Mesendoderm (in vitro differentiated cells): ENCODE measurements at regions not wholly inside any gene's neighbourhood (a gene's known extent, or its start where the extent isn't known, plus 50 kb on each side); places are given as distances from the start of the nearest gene placed in this dataset.

Experiments used
- DNase-seq: peaks from one replicate; pipeline ENCODE4 v3.0.0; 2013
- H2AK5ac ChIP-seq: 2 replicates; pipeline ENCODE4 v1.6.1; 2013; ENCODE audit warnings: low read length, inconsistent platforms
- H2BK120ac ChIP-seq: 2 replicates; pipeline ENCODE4 v1.6.1; 2013; ENCODE audit warnings: low read depth, mild to moderate bottlenecking, low read length, moderate library complexity, mixed read lengths
- H2BK15ac ChIP-seq: replicated peaks from 2 replicates; pipeline ENCODE4 v1.6.1; 2013; ENCODE audit warnings: low read depth, mild to moderate bottlenecking, moderate library complexity
- H2BK5ac ChIP-seq: 2 replicates; pipeline ENCODE4 v1.6.1; 2013; ENCODE audit warnings: low read length, inconsistent platforms
- H3K18ac ChIP-seq: 2 replicates; pipeline ENCODE4 v1.6.1; 2013; ENCODE audit warnings: mild to moderate bottlenecking, low read length, mixed read lengths
- H3K23ac ChIP-seq: one replicate; pipeline ENCODE4 v1.6.1; 2013; ENCODE audit warnings: low read length
- H3K27ac ChIP-seq: 2 replicates; pipeline ENCODE4 v1.5.1; 2013; ENCODE audit warnings: low read depth, mild to moderate bottlenecking, inconsistent platforms, low read length, moderate library complexity
- H3K27me3 ChIP-seq: 2 replicates; pipeline ENCODE4 v1.6.1; 2013; ENCODE audit warnings: low read length, control low read depth, mild to moderate bottlenecking, inconsistent platforms; ENCODE audit not compliant: insufficient read depth, poor library complexity
- H3K36me3 ChIP-seq: 2 replicates; pipeline ENCODE4 v1.6.1; 2013; ENCODE audit warnings: low read length, inconsistent platforms; ENCODE audit not compliant: control insufficient read depth, insufficient read depth
- H3K4ac ChIP-seq: one replicate; pipeline ENCODE4 v1.6.1; 2013; ENCODE audit warnings: low read depth, mild to moderate bottlenecking, low read length, moderate library complexity
- H3K4me1 ChIP-seq: 2 replicates; pipeline ENCODE4 v1.6.1; 2013; ENCODE audit warnings: low read depth, low read length, inconsistent platforms; ENCODE audit not compliant: control insufficient read depth
- H3K4me2 ChIP-seq: 2 replicates; pipeline ENCODE4 v1.6.1; 2013; ENCODE audit warnings: low read length
- H3K4me3 ChIP-seq: 2 replicates; pipeline ENCODE4 v1.5.1; 2013; ENCODE audit warnings: mild to moderate bottlenecking, low read length
- H3K56ac ChIP-seq: one replicate; pipeline ENCODE4 v1.6.1; 2013; ENCODE audit warnings: low read length
- H3K79me1 ChIP-seq: 2 replicates; pipeline ENCODE4 v1.6.1; 2013; ENCODE audit warnings: low read length, inconsistent platforms
- H3K79me2 ChIP-seq: 2 replicates; pipeline ENCODE4 v1.6.1; 2013; ENCODE audit warnings: mild to moderate bottlenecking, low read length; ENCODE audit not compliant: control insufficient read depth, insufficient read depth
- H3K9ac ChIP-seq: 2 replicates; pipeline ENCODE4 v1.6.1; 2013; ENCODE audit warnings: low read length, inconsistent platforms
- H4K5ac ChIP-seq: one replicate; pipeline ENCODE4 v1.6.1; 2013; ENCODE audit warnings: low read length
- H4K8ac ChIP-seq: one replicate; pipeline ENCODE4 v1.6.1; 2013; ENCODE audit warnings: low read depth, mild to moderate bottlenecking, control low read depth, low read length, moderate library complexity
- WGBS: extraction: QIAGEN DNeasy Blood & Tissue Kit; methylation state at CpG from one replicate; pipeline ENCODE4 v1.1.7; 2013; ENCODE audit warnings: low lambda C conversion rate, missing lambda C conversion rate; ENCODE audit not compliant: insufficient coverage; ENCODE audit errors: extremely low coverage; 5-methylcytosine and 5-hydroxymethylcytosine counted together

- WGBS, result no CpG with 5 or more reads among the region's 3 CpGs
Observed at GRCh38 chr3:110783541-110783940, 288.1 kb upstream of the NECTIN3 start.

GRCh38 chr3:110788794-110789193, 282.8 kb upstream of the NECTIN3 start:
- no peaks in the 10 kb centered on the region for H3K27me3 ChIP-seq
- H3K18ac ChIP-seq, result no peak overlapping the region
- no peak overlapping the region for H3K4me2 ChIP-seq
- no peak overlapping the region for H2AK5ac ChIP-seq
- H3K23ac ChIP-seq, result no peak overlapping the region
- no peak overlapping the region for H4K5ac ChIP-seq
- H2BK120ac ChIP-seq, result no peak overlapping the region
- no peak overlapping the region for H2BK15ac ChIP-seq
- WGBS, result no CpG with 5 or more reads among the region's 1 CpG
- H3K56ac ChIP-seq, result no peak overlapping the region
- H3K36me3 ChIP-seq, result no peaks in the 10 kb centered on the region
- H3K9ac ChIP-seq, result no peak overlapping the region
- no peak overlapping the region for H4K8ac ChIP-seq
- H3K79me1 ChIP-seq, result no peaks in the 10 kb centered on the region
- H3K27ac ChIP-seq, result no peak overlapping the region
- no peaks in the 10 kb centered on the region for H3K4me1 ChIP-seq
- no peaks in the 10 kb centered on the region for H3K79me2 ChIP-seq
- no peak overlapping the region for H3K4ac ChIP-seq
- H3K4me3 ChIP-seq, result no peak overlapping the region
- no peak for DNase-seq
- H2BK5ac ChIP-seq, result no peak overlapping the region

More at GRCh38 chr3:110783541-110783940, 288.1 kb upstream of the NECTIN3 start:
- Histone ChIP-seq H3K56ac (no peak overlapping the region), H2AK5ac (no peak overlapping the region), H3K18ac (no peak overlapping the region), H3K4me3 (no peak overlapping the region), H2BK15ac (no peak overlapping the region), H3K9ac (no peak overlapping the region), H4K5ac (no peak overlapping the region), H4K8ac (no peak overlapping the region), H3K27me3 (no peaks in the 10 kb centered on the region), H2BK120ac (no peak overlapping the region), H3K36me3 (no peaks in the 10 kb centered on the region), H2BK5ac (no peak overlapping the region), H3K4ac (no peak overlapping the region), H3K79me1 (no peaks in the 10 kb centered on the region), H3K79me2 (no peaks in the 10 kb centered on the region), H3K23ac (no peak overlapping the region), H3K4me1 (no peaks in the 10 kb centered on the region), H3K4me2 (no peak overlapping the region), H3K27ac (no peak overlapping the region)
- DNase-seq, result peak; percentile 60

GRCh38 chr3:110789315-110789714, 282.3 kb upstream of the NECTIN3 start:
- Histone ChIP-seq H3K79me2 (no peaks in the 10 kb centered on the region), H3K18ac (no peak overlapping the region), H3K4me2 (no peak overlapping the region), H4K5ac (no peak overlapping the region), H3K4ac (no peak overlapping the region), H2AK5ac (no peak overlapping the region), H3K9ac (no peak overlapping the region), H3K27me3 (no peaks in the 10 kb centered on the region), H3K4me3 (no peak overlapping the region), H3K23ac (no peak overlapping the region), H4K8ac (no peak overlapping the region), H2BK15ac (no peak overlapping the region), H2BK5ac (no peak overlapping the region), H3K27ac (no peak overlapping the region), H3K4me1 (no peaks in the 10 kb centered on the region), H3K36me3 (no peaks in the 10 kb centered on the region), H3K79me1 (no peaks in the 10 kb centered on the region), H2BK120ac (no peak overlapping the region), H3K56ac (no peak overlapping the region)
- no CpG with 5 or more reads among the region's 2 CpGs for WGBS
- no peak for DNase-seq

GRCh38 chr3:110790631-110791030, 281.0 kb upstream of the NECTIN3 start:
- no peak overlapping the region for H2BK120ac ChIP-seq
- H3K4me1 ChIP-seq, result no peaks in the 10 kb centered on the region
- H3K36me3 ChIP-seq, result no peaks in the 10 kb centered on the region
- no peak overlapping the region for H2BK5ac ChIP-seq
- no peaks in the 10 kb centered on the region for H3K27me3 ChIP-seq
- no peak overlapping the region for H3K56ac ChIP-seq
- no peaks in the 10 kb centered on the region for H3K79me2 ChIP-seq
- no peak overlapping the region for H2BK15ac ChIP-seq
- H3K4me3 ChIP-seq, result no peak overlapping the region
- no peak overlapping the region for H3K23ac ChIP-seq
- H3K9ac ChIP-seq, result no peak overlapping the region
- no peak overlapping the region for H3K18ac ChIP-seq
- H2AK5ac ChIP-seq, result no peak overlapping the region
- H3K27ac ChIP-seq, result no peak overlapping the region
- no peak overlapping the region for H3K4me2 ChIP-seq
- H4K5ac ChIP-seq, result no peak overlapping the region
- no peak overlapping the region for H4K8ac ChIP-seq
- no peak for DNase-seq
- no peak overlapping the region for H3K4ac ChIP-seq
- WGBS, result 100% methylated on average over 1 of the region's 2 CpGs
- no peaks in the 10 kb centered on the region for H3K79me1 ChIP-seq

- H4K8ac ChIP-seq, result no peak overlapping the region
- H3K4me2 ChIP-seq, result no peak overlapping the region
- H2BK5ac ChIP-seq, result no peak overlapping the region
- no peak overlapping the region for H2AK5ac ChIP-seq
- H2BK15ac ChIP-seq, result no peak overlapping the region
- no peak overlapping the region for H3K56ac ChIP-seq
- H3K4ac ChIP-seq, result no peak overlapping the region
- no peak overlapping the region for H3K27ac ChIP-seq
- H2BK120ac ChIP-seq, result no peak overlapping the region
- DNase-seq, result no peak
- H3K27me3 ChIP-seq, result no peaks in the 10 kb centered on the region
- H3K4me1 ChIP-seq, result no peaks in the 10 kb centered on the region
- H3K4me3 ChIP-seq, result no peak overlapping the region
- no peak overlapping the region for H3K9ac ChIP-seq
- H3K36me3 ChIP-seq, result no peaks in the 10 kb centered on the region
- no CpG with 5 or more reads among the region's 2 CpGs for WGBS
- no peaks in the 10 kb centered on the region for H3K79me2 ChIP-seq
- no peak overlapping the region for H4K5ac ChIP-seq
- no peak overlapping the region for H3K23ac ChIP-seq
- no peak overlapping the region for H3K18ac ChIP-seq
- H3K79me1 ChIP-seq, result no peaks in the 10 kb centered on the region
Observed at GRCh38 chr3:110791995-110792686, 279.5 kb upstream of the NECTIN3 start.

GRCh38 chr3:110793611-110794010, 278.0 kb upstream of the NECTIN3 start:
- no peak overlapping the region for H3K9ac ChIP-seq
- WGBS, result no CpG with 5 or more reads among the region's 1 CpG
- no peak overlapping the region for H3K4me3 ChIP-seq
- H2BK15ac ChIP-seq, result no peak overlapping the region
- H4K8ac ChIP-seq, result no peak overlapping the region
- H3K56ac ChIP-seq, result no peak overlapping the region
- no peaks in the 10 kb centered on the region for H3K27me3 ChIP-seq
- H2AK5ac ChIP-seq, result no peak overlapping the region
- H3K23ac ChIP-seq, result no peak overlapping the region
- H4K5ac ChIP-seq, result no peak overlapping the region
- DNase-seq, result no peak
- no peak overlapping the region for H2BK5ac ChIP-seq
- H2BK120ac ChIP-seq, result no peak overlapping the region
- no peaks in the 10 kb centered on the region for H3K79me2 ChIP-seq
- no peak overlapping the region for H3K27ac ChIP-seq
- H3K4me1 ChIP-seq, result no peaks in the 10 kb centered on the region
- H3K36me3 ChIP-seq, result no peaks in the 10 kb centered on the region
- H3K18ac ChIP-seq, result no peak overlapping the region
- no peak overlapping the region for H3K4me2 ChIP-seq
- no peaks in the 10 kb centered on the region for H3K79me1 ChIP-seq
- no peak overlapping the region for H3K4ac ChIP-seq
